Right forelimb (tissue), 1 donor: ENCODE measurements at regions not wholly inside any gene's neighbourhood (a gene's known extent, or its start where the extent isn't known, plus 50 kb on each side); places are given as distances from the start of the nearest gene placed in this dataset.
"Not testable (repeated sequence)": the region's sequence is repeated elsewhere in the genome, so short reads cannot be mapped to it uniquely, and the experiment has no call there.

Experiments
- DNase-seq: peaks from one replicate; pipeline ENCODE4 v3.0.0-alpha.2; 2018

- DNase-seq, result no peak
Observed at GRCh38 chrX:44674906-44675305, 132.2 kb upstream of the FUNDC1 start.

- no peak for DNase-seq
Observed at GRCh38 chrX:44669626-44670025, 127.0 kb upstream of the FUNDC1 start.

GRCh38 chrX:44667771-44668170, 125.1 kb upstream of the FUNDC1 start:
- no peak for DNase-seq

GRCh38 chrX:44657718-44658246, 115.1 kb upstream of the FUNDC1 start:
- DNase-seq, result not testable (repeated sequence)

GRCh38 chrX:44651358-44651757, 108.7 kb upstream of the FUNDC1 start:
- no peak for DNase-seq

- no peak for DNase-seq
Observed at GRCh38 chrX:44643723-44644122, 101.1 kb upstream of the FUNDC1 start.

GRCh38 chrX:44637282-44637681, 94.6 kb upstream of the FUNDC1 start:
- no peak for DNase-seq

GRCh38 chrX:44621078-44621477, 78.4 kb upstream of the FUNDC1 start:
- no peak for DNase-seq

GRCh38 chrX:44619039-44619438, 76.4 kb upstream of the FUNDC1 start:
- no peak for DNase-seq

GRCh38 chrX:44596277-44596676, 53.6 kb upstream of the FUNDC1 start:
- DNase-seq, result no peak
